OCI-LY3 (cell line): ENCODE measurements at regions not wholly inside any gene's neighbourhood (a gene's known extent, or its start where the extent isn't known, plus 50 kb on each side); places are given as distances from the start of the nearest gene placed in this dataset.

Experiments used
- H2AFZ ChIP-seq: fragments of 200-600, 300-600 bp; shearing (Covaris generic); 2 replicates; pipeline ENCODE4 v1.6.0; 2014; ENCODE audit warnings: antibody characterized with exemption, low read depth, low read length
- H3K27ac ChIP-seq: fragments of 200-600, 300-600 bp; sonication (generic); 2 replicates; pipeline ENCODE4 v1.5.1; 2014; ENCODE audit warnings: mild to moderate bottlenecking, low read length, moderate library complexity, mixed read lengths
- H3K27me3 ChIP-seq: fragments of 200-600, 300-600 bp; sonication (generic); 2 replicates; pipeline ENCODE4 v1.6.1; 2014; ENCODE audit warnings: low read depth, low read length, mixed read lengths
- H3K36me3 ChIP-seq: fragments of 200-600, 300-600 bp; sonication (generic); replicated peaks from 2 replicates; pipeline ENCODE3; 2014; ENCODE audit warnings: low read depth, low read length, mixed read lengths
- H3K4me1 ChIP-seq: fragments of 300-600, 200-600 bp; sonication (generic); 2 replicates; pipeline ENCODE4 v1.6.1; 2014; ENCODE audit warnings: low read length, mixed read lengths
- H3K4me2 ChIP-seq: fragments of 200-600, 300-600 bp; sonication (generic); 2 replicates; pipeline ENCODE4 v1.6.1; 2014; ENCODE audit warnings: low read length, mixed read lengths
- H3K4me3 ChIP-seq: fragments of 300-600, 200-600 bp; sonication (generic); 2 replicates; pipeline ENCODE4 v1.5.1; 2014; ENCODE audit warnings: antibody characterized with exemption, mild to moderate bottlenecking, low read length, moderate library complexity
- H3K79me2 ChIP-seq: fragments of 300-600, 200-600 bp; shearing (Covaris generic); 2 replicates; pipeline ENCODE4 v1.6.1; 2014; ENCODE audit warnings: mild to moderate bottlenecking, low read length, mixed read lengths
- H3K9ac ChIP-seq: fragments of 300-600, 200-600 bp; shearing (Covaris generic); 2 replicates; pipeline ENCODE4 v1.6.0; 2014; ENCODE audit warnings: mild to moderate bottlenecking, low read length, moderate library complexity
- H3K9me3 ChIP-seq: fragments of 200-600, 300-600 bp; shearing (Covaris generic); 2 replicates; pipeline ENCODE4 v1.6.1; 2014; ENCODE audit warnings: low read length, mixed read lengths; ENCODE audit not compliant: insufficient read depth
- H4K20me1 ChIP-seq: fragments of 200-600, 300-600 bp; sonication (generic); 2 replicates; pipeline ENCODE4 v1.6.1; 2016; ENCODE audit warnings: low read length, mixed read lengths; ENCODE audit not compliant: insufficient read depth
- CTCF ChIP-seq: fragments of 200-600, 300-600 bp; sonication (generic); IDR thresholded peaks from 2 replicates; pipeline ENCODE4 v1.5.1; 2014; ENCODE audit warnings: antibody characterized with exemption, low read length, low read depth
- EZH2phosphoT487 ChIP-seq: fragments of 200-600 bp; shearing (Covaris generic); IDR thresholded peaks from 2 replicates; pipeline ENCODE4 v1.6.1; 2018; ENCODE audit warnings: antibody characterized with exemption, mixed run types, low read depth

GRCh38 chr3:67774676-67775075 lies 120.3 kb upstream of the SUCLG2 start:
- H3K9ac ChIP-seq = no peak overlapping the region
- no peak overlapping the region for H3K4me2 ChIP-seq
- no peaks in the 10 kb centered on the region for H3K79me2 ChIP-seq
- TF ChIP-seq EZH2phosphoT487 (no peak), CTCF (peak; percentile 15; the same call in 1 of the 2 replicates)
- H3K9me3 ChIP-seq = no peaks in the 10 kb centered on the region
- peaks cover 9% of the 10 kb centered on the region for H3K4me1 ChIP-seq
- H2AFZ ChIP-seq = no peak overlapping the region
- no peaks in the 10 kb centered on the region for H4K20me1 ChIP-seq
- H3K27ac ChIP-seq = no peak overlapping the region
- H3K36me3 ChIP-seq = no peaks in the 10 kb centered on the region
- H3K27me3 ChIP-seq = peaks cover 6% of the 10 kb centered on the region; the same call in 1 of the 2 replicates
- no peak overlapping the region for H3K4me3 ChIP-seq

- no peak overlapping the region for H2AFZ ChIP-seq
- no peaks in the 10 kb centered on the region for H3K79me2 ChIP-seq
- no peak overlapping the region for H3K4me2 ChIP-seq
- TF ChIP-seq CTCF (no peak), EZH2phosphoT487 (no peak)
- H3K9ac ChIP-seq = no peak overlapping the region
- H4K20me1 ChIP-seq = no peaks in the 10 kb centered on the region
- no peaks in the 10 kb centered on the region for H3K27me3 ChIP-seq
- no peaks in the 10 kb centered on the region for H3K4me1 ChIP-seq
- no peaks in the 10 kb centered on the region for H3K36me3 ChIP-seq
- H3K27ac ChIP-seq = no peak overlapping the region
- no peak overlapping the region for H3K4me3 ChIP-seq
- H3K9me3 ChIP-seq = no peaks in the 10 kb centered on the region
Observed at GRCh38 chr3:67765575-67765974, 111.2 kb upstream of the SUCLG2 start.

GRCh38 chr3:67745296-67745695 lies 90.9 kb upstream of the SUCLG2 start:
- Histone ChIP-seq H3K27me3 (no peaks in the 10 kb centered on the region), H3K79me2 (no peaks in the 10 kb centered on the region), H3K9ac (no peak overlapping the region), H3K4me3 (no peak overlapping the region), H4K20me1 (no peaks in the 10 kb centered on the region), H3K36me3 (no peaks in the 10 kb centered on the region), H3K9me3 (no peaks in the 10 kb centered on the region), H3K4me2 (no peak overlapping the region), H3K4me1 (no peaks in the 10 kb centered on the region), H3K27ac (no peak overlapping the region), H2AFZ (no peak overlapping the region)
- TF ChIP-seq EZH2phosphoT487 = no peak
- TF ChIP-seq CTCF = no peak

GRCh38 chr3:67744699-67745098 lies 90.3 kb upstream of the SUCLG2 start:
- H2AFZ ChIP-seq = no peak overlapping the region
- no peaks in the 10 kb centered on the region for H3K79me2 ChIP-seq
- H3K27ac ChIP-seq = no peak overlapping the region
- no peaks in the 10 kb centered on the region for H3K27me3 ChIP-seq
- H3K4me3 ChIP-seq = no peak overlapping the region
- TF ChIP-seq CTCF (no peak), EZH2phosphoT487 (no peak)
- no peaks in the 10 kb centered on the region for H3K4me1 ChIP-seq
- H3K9ac ChIP-seq = no peak overlapping the region
- no peaks in the 10 kb centered on the region for H4K20me1 ChIP-seq
- no peaks in the 10 kb centered on the region for H3K36me3 ChIP-seq
- no peaks in the 10 kb centered on the region for H3K9me3 ChIP-seq
- H3K4me2 ChIP-seq = no peak overlapping the region
